Transverse colon (tissue), 4 donors: ENCODE measurements at regions not wholly inside any gene's neighbourhood (a gene's known extent, or its start where the extent isn't known, plus 50 kb on each side); places are given as distances from the start of the nearest gene placed in this dataset.

Experiments
- DNase-seq: peaks from one replicate; pipeline ENCODE4 v3.0.0-alpha.2; 2019
- H3K27ac ChIP-seq, 4 donors: fragments of 200-600 bp; sonication (generic); 2 replicates each; pipeline ENCODE4 v1.5.1; 2016 to 2018; ENCODE audit warnings: inconsistent platforms in 4 of 4
- H3K27me3 ChIP-seq: fragments of 200-600 bp; sonication (generic); 2 replicates; pipeline ENCODE4 v1.5.1; 2017; ENCODE audit warnings: inconsistent platforms
- H3K36me3 ChIP-seq, 4 donors: fragments of 200-600 bp; sonication (generic); 2 replicates each; pipeline ENCODE4 v1.5.1; 2017 to 2019; ENCODE audit warnings: inconsistent platforms in 4 of 4
- H3K4me1 ChIP-seq, 4 donors: fragments of 200-600 bp; sonication (generic); 2 replicates each; pipeline ENCODE4 v1.5.1; 2017 to 2020; ENCODE audit warnings: inconsistent platforms in 4 of 4
- H3K4me3 ChIP-seq, 4 donors: fragments of 200-600 bp; sonication (generic); 1 replicate in 1 of 4; 2 replicates in 3 of 4; pipeline versions ENCODE4 v1.5.1 to v1.6.1; 2017 to 2019; ENCODE audit warnings: inconsistent platforms in 4 of 4
- H3K9me3 ChIP-seq, 2 donors: fragments of 200-600 bp; sonication (generic); 2 replicates each; pipeline ENCODE4 v1.5.1; 2017 to 2019; ENCODE audit warnings: inconsistent platforms in 2 of 2
- CTCF ChIP-seq, 5 experiments: fragments of 200-600 bp in 3 of 5; fragments of 450-650 bp in 2 of 5; sonication (generic) in 3 of 5; IDR thresholded peaks; 1 replicate in 2 of 5; 2 replicates in 3 of 5; pipeline ENCODE4 v1.5.1; 2016 to 2017; ENCODE audit warnings: antibody characterized with exemption in 5 of 5, inconsistent platforms in 3 of 5, mild to moderate bottlenecking in 2 of 5, moderate library complexity in 1 of 5
- EP300 ChIP-seq: sonication (generic); formaldehyde crosslinking; IDR thresholded peaks from one replicate; pipeline ENCODE4 v1.6.1; 2017; ENCODE audit warnings: antibody characterized with exemption, low read depth
- POLR2A ChIP-seq: fragments of 450-650 bp; IDR thresholded peaks from one replicate; pipeline ENCODE4 v1.6.1; 2016; ENCODE audit warnings: antibody characterized with exemption, mild to moderate bottlenecking, moderate library complexity
- POLR2AphosphoS5 ChIP-seq, 3 donors: sonication (generic); formaldehyde crosslinking; IDR thresholded peaks; one replicate each; pipeline ENCODE4 v1.6.1; 2016; ENCODE audit warnings: antibody characterized with exemption in 3 of 3
- WGBS, 2 donors: methylation state at CpG; one replicate each; pipeline ENCODE4 v1.1.5; 2018; ENCODE audit warnings: low coverage in 1 of 2; 5-methylcytosine and 5-hydroxymethylcytosine counted together
- in situ Hi-C, 4 donors: fragments of 200-750 bp; cut with MboI; loops; one replicate each; pipeline versions ENCODE4 v1.15.0 to v1.15.1; 2017; ENCODE audit warnings: low sequenced_read_pairs in 3 of 4, low pct_ligation_motif_present in 1 of 4, low pct_unique_long_range_greater_than_20kb in 1 of 4
- intact Hi-C: fragments of 100-400 bp; cut with DNase I; formaldehyde crosslinking; loops from one replicate; pipeline ENCODE4 v1.15.1; 2023; ENCODE audit warnings: low total_unique reads

GRCh38 chr4:181162266-181162665 lies 1080.9 kb upstream of the TENM3 start:
- Histone ChIP-seq H3K27me3 (no peaks in the 10 kb centered on the region), H3K9me3 (no peaks in the 10 kb centered on the region), H3K4me1 (no peaks in the 10 kb centered on the region), H3K27ac (no peak overlapping the region), H3K36me3 (no peaks in the 10 kb centered on the region), H3K4me3 (no peak overlapping the region)
- 75 to 83% methylated on average over 2 of the region's 2 CpGs for WGBS, 2 donors
- intact Hi-C loops: no loop called here
- in situ Hi-C loops: no loop called here
- DNase-seq: no peak
- TF ChIP-seq POLR2AphosphoS5 (IDR thresholded peaks at IDR 0.05) (no peak), EP300 (no peak), CTCF (IDR thresholded peaks at IDR 0.05) (no peak), POLR2A (no peak)

GRCh38 chr4:181162676-181163075 lies 1080.5 kb upstream of the TENM3 start:
- no peaks in the 10 kb centered on the region for H3K9me3 ChIP-seq
- intact Hi-C loops: no loop called here
- H3K4me1 ChIP-seq: no peaks in the 10 kb centered on the region
- DNase-seq: no peak
- 68 to 85% methylated on average over 6 of the region's 6 CpGs for WGBS, 2 donors
- H3K27me3 ChIP-seq: no peaks in the 10 kb centered on the region
- H3K4me3 ChIP-seq: no peak overlapping the region
- no peaks in the 10 kb centered on the region for H3K36me3 ChIP-seq
- H3K27ac ChIP-seq: no peak overlapping the region
- in situ Hi-C loops: no loop called here
- TF ChIP-seq POLR2AphosphoS5 (IDR thresholded peaks at IDR 0.05): no peak
- TF ChIP-seq EP300: no peak

- DNase-seq: no peak
- Histone ChIP-seq H3K4me3 (no peak overlapping the region), H3K4me1 (no peaks in the 10 kb centered on the region), H3K27me3 (no peaks in the 10 kb centered on the region), H3K27ac (no peak overlapping the region), H3K9me3 (no peaks in the 10 kb centered on the region), H3K36me3 (no peaks in the 10 kb centered on the region)
- intact Hi-C loops: no loop called here
- in situ Hi-C loops: no loop called here
- TF ChIP-seq CTCF (IDR thresholded peaks at IDR 0.05) (no peak), EP300 (no peak), POLR2A (no peak), POLR2AphosphoS5 (IDR thresholded peaks at IDR 0.05) (no peak)
- 57 to 64% methylated on average over 5 to 6 of the region's 6 CpGs for WGBS, 2 donors
Observed at GRCh38 chr4:181166742-181167399, 1076.3 kb upstream of the TENM3 start.

GRCh38 chr4:181168011-181168805 lies 1075.0 kb upstream of the TENM3 start:
- TF ChIP-seq POLR2A: no peak
- no peak for TF ChIP-seq CTCF (IDR thresholded peaks at IDR 0.05)
- TF ChIP-seq EP300: no peak
- no peak for TF ChIP-seq POLR2AphosphoS5 (IDR thresholded peaks at IDR 0.05)
- H3K36me3 ChIP-seq: no peaks in the 10 kb centered on the region
- H3K9me3 ChIP-seq: no peaks in the 10 kb centered on the region
- in situ Hi-C loops (no loop called here), intact Hi-C loops (no loop called here)
- no peak for DNase-seq
- H3K27me3 ChIP-seq: no peaks in the 10 kb centered on the region
- no peak overlapping the region for H3K4me3 ChIP-seq
- no peaks in the 10 kb centered on the region for H3K4me1 ChIP-seq
- no peak overlapping the region for H3K27ac ChIP-seq
- WGBS, 2 donors: 85 to 86% methylated on average over 8 of the region's 8 CpGs
